ENCODE measurements at regions not wholly inside any gene's neighbourhood (a gene's known extent, or its start where the extent isn't known, plus 50 kb on each side); places are given as distances from the start of the nearest gene placed in this dataset.
A peak's percentile ranks its signal among the peaks of the same experiment; 100 is the strongest.
"Not testable (repeated sequence)": the region's sequence is repeated elsewhere in the genome, so short reads cannot be mapped to it uniquely, and the experiment has no call there.

GRCh38 chr7:118956285-118956684 is 731.8 kb downstream of the ANKRD7 start:
- not testable (repeated sequence) for DNase-seq

DNA sequence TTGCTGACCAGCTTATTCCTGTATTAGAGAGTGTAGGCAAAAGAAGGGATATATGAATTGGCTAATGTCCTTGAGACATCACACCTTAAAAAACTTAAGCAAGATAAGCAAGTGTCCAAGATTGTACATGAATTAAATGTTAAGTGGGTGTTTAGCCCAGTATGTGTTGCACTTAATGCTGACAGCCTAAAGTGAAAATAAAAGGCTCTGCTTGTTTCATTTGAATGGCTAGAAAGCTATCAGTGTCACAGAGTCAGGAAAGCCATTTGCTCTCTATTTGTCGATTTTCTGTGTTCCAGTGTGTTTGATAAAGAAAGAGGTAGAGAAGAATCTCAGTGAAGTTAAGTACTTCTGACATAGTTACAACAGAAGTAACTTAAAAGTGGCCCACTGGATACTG is 744.9 kb downstream of the ANKRD7 start:
- no peak for DNase-seq

- DNase-seq = no peak
Measured at GRCh38 chr7:118971706-118972105, 747.2 kb downstream of the ANKRD7 start.

- DNase-seq = no peak
Measured at GRCh38 chr7:118974836-118975235, 750.3 kb downstream of the ANKRD7 start.

DNA sequence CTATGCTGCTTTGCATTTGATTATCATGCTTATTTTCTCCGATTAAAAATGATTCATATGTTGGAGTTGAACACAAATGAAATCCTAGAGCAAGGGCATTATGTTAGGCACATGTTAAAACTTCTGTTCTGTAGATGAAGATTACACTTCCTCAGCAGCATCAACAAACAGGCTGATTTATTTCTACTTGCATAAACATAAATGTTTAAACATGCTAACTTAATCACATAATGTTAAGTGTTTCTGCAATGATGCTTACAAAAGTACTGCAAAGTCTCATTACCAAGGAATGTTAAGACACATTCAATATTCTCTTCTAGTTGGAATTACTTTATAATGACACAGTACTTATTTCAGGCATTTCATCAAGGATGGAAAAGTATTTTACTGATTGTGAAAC is 770.8 kb downstream of the ANKRD7 start:
- DNase-seq = no peak

- DNase-seq = no peak
Measured at GRCh38 chr7:119007236-119007635, 782.7 kb downstream of the ANKRD7 start.

- no peak for DNase-seq
Measured at GRCh38 chr7:119010635-119011034, 786.1 kb downstream of the ANKRD7 start.

DNA sequence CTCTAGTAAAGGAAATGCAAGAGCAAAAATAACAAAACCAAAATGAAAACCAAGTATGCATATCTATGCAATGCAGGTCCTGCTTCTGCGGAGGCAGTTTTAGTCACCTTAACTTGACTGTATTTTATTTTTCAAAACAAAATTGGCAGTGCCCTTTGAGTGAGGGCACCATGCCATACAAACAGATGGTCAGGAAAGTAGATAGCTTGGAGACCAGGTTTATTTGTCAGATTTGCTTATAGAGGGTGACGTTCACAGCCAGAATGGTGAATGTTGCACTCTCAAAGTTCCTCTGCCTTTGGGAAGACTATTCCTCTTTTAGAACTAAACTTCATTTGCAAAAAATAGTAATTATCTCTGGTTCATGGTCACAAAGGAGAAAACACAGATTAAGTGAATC is 801.9 kb downstream of the ANKRD7 start:
- DNase-seq = no peak

DNA sequence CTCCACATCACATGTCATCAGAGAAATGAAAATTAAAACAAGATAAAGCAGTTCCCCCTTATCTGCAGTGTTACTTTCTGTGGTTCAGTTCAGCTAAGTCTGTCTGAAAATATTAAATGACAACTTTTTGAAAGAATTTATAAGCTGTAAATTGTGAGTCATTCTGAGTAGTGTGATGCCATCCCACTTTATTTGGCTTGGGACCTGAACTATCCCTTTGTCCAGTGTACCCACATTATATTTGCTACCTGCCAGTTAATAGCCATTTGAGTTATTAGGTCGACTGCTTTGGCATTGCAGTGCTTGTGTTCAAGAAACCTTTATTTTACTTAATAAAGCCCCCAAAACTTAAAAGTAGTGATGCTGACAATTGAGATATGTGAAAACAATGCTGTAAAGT is 804.2 kb downstream of the ANKRD7 start:
- DNase-seq = no peak

- not testable (repeated sequence) for DNase-seq
Measured at GRCh38 chr7:119032136-119032535, 807.6 kb downstream of the ANKRD7 start.

- no peak for DNase-seq
Measured at GRCh38 chr7:119033641-119034040, 809.1 kb downstream of the ANKRD7 start.

DNA sequence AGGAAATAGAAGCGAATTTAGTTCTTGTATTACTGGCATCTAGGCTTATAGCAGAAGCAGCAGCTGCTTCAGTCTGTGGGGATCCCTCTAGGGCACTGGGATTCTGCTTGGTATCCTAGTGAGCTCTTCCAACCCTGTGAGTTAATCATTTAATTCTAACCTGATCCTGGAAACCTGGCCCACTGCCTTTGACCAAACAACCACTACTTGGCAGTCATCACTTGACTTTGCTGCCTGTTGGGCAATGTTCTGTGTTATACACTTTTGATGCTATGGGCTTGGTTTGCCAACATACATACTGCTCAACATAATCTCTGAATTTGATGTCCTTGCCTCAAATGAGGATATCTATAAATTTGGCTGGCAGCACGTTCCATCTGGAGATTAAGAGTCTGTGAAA is 813.4 kb downstream of the ANKRD7 start:
- DNase-seq = no peak

- DNase-seq = no peak
Measured at GRCh38 chr7:119046068-119046467, 821.6 kb downstream of the ANKRD7 start.

- no peak for DNase-seq
Measured at GRCh38 chr7:119065966-119066365, 841.5 kb downstream of the ANKRD7 start.

GRCh38 chr7:119086026-119086425 is 861.5 kb downstream of the ANKRD7 start:
- no peak for DNase-seq

DNA sequence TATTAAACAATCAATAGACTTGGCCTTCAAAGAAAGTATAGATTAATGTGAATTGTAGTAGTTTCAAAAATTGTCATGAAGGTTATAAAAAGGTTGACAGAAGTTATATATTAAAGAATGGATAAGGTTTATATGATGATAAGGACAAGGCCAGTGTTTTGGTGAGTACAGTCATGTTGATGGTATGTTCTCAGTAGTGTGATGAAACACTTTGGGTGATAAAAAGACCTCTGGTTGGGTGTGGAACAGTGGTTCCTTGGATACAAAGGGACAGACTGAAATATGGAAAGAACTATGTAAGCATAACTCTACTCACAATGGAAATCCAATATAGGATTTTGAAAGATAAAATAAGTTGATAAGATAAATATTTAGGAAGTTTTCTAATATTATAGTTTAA is 866.3 kb downstream of the ANKRD7 start:
- no peak for DNase-seq

DNA sequence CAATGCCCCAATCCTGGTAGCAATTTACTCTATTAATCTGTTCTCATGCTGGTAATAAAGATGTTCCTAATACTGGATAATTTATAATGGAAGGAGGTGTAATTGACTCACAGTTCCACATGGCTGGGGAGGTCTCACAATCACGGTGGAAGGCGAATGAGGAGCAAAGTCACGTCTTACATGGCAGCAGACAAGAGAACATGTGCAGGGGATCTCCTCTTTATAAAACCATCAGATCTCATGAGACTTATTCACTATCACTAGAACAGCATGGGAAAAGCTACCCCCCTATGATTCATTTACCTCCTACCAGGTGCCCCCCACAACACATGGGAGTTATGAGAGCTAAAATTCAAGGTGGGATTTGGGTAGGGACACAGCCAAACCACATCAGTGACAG is 872.2 kb downstream of the ANKRD7 start:
- no peak for DNase-seq

- peak; percentile 86 for DNase-seq
Measured at GRCh38 chr7:119100611-119101258, 876.2 kb downstream of the ANKRD7 start.

- DNase-seq = no peak
Measured at GRCh38 chr7:119102291-119102690, 877.8 kb downstream of the ANKRD7 start.

DNA sequence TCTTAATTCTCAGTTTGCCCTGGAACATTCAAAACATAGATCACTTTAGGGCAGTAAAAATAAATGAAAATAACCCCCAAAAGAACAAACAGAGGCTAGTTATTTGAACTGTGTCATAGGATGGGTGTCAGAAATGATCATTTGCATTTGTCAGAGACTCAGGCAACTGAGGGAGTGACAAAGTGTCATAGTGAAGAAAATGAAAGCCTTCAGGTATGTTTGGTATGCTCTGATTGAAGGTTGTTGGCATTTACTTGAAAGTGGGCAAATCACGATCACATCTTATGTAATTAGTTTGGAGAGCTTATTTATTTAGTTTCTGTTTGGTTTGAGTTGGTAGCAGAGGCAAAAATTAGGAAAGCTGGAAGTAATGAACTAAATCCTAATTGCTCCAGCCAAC is 880.9 kb downstream of the ANKRD7 start:
- DNase-seq = no peak

- no peak for DNase-seq
Measured at GRCh38 chr7:119123326-119123725, 898.8 kb downstream of the ANKRD7 start.

- no peak for DNase-seq
Measured at GRCh38 chr7:119127706-119128105, 903.2 kb downstream of the ANKRD7 start.

- DNase-seq = no peak
Measured at GRCh38 chr7:119132436-119132835, 907.9 kb downstream of the ANKRD7 start.

- no peak for DNase-seq
Measured at GRCh38 chr7:119167431-119167830, 942.9 kb downstream of the ANKRD7 start.

GRCh38 chr7:119172043-119172442 is 947.5 kb downstream of the ANKRD7 start:
- no peak for DNase-seq

Measured in NCI-H82 (cell line).